GM12865 (cell line): ENCODE measurements at regions not wholly inside any gene's neighbourhood (a gene's known extent, or its start where the extent isn't known, plus 50 kb on each side); places are given as distances from the start of the nearest gene placed in this dataset.

Experiments used
- DNase-seq: peaks from one replicate; pipeline ENCODE4 v3.0.0; 2010; ENCODE audit warnings: low read depth
- H3K4me3 ChIP-seq: 2 replicates; pipeline ENCODE4 v1.5.1; 2011; ENCODE audit warnings: mild to moderate bottlenecking, low read depth, low read length, control low read depth
- TF ChIP-seq, protein P1 (sequence below): IDR thresholded peaks from 2 replicates; pipeline ENCODE4 v1.5.1; 2011; ENCODE audit warnings: low read length, control low read depth, low read depth, inconsistent platforms; ENCODE audit not compliant: insufficient read depth; ENCODE audit errors: missing control alignments

DNA sequence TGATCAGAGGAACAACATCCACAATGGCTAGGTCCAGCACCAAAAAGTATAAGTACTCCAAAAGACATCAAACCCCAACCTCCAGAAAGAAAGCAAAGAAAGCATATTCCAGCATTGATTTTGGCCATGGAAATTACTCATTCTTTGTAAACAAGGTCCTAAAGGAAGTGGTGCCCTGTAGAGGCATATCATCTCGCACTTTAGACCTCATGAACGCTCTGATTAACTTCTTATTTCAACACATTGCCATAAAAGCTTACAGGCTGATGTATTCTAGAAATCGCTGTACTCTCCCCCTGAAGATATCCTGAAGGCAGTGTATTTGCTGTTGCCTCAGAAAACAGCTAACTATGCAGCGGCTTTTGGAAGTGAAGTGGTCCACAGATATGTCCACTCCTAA lies 82.7 kb upstream of the TNPO1 start:
- no peak overlapping the region for H3K4me3 ChIP-seq
- TF ChIP-seq, protein P1, sequence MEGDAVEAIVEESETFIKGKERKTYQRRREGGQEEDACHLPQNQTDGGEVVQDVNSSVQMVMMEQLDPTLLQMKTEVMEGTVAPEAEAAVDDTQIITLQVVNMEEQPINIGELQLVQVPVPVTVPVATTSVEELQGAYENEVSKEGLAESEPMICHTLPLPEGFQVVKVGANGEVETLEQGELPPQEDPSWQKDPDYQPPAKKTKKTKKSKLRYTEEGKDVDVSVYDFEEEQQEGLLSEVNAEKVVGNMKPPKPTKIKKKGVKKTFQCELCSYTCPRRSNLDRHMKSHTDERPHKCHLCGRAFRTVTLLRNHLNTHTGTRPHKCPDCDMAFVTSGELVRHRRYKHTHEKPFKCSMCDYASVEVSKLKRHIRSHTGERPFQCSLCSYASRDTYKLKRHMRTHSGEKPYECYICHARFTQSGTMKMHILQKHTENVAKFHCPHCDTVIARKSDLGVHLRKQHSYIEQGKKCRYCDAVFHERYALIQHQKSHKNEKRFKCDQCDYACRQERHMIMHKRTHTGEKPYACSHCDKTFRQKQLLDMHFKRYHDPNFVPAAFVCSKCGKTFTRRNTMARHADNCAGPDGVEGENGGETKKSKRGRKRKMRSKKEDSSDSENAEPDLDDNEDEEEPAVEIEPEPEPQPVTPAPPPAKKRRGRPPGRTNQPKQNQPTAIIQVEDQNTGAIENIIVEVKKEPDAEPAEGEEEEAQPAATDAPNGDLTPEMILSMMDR, result no peak
- no peak for DNase-seq

DNA sequence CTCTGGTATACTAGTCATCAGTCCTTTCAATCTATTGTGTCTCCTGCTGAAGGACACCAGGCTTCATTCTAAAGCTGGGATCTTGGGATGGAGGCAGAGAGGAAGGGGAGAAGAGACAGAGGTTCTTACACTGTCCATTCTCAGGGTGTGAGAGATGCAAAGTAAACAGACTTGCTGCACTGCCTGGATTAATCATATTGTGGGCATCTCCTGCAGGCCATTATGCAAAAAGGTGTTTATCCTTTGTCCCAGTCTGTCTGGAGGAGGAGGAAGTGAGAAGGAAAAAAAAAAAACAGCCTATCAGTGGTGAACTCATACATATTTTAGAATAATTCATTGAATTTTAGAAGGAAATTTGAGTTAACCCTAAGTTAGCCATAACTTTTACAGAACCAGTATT lies 92.9 kb upstream of the TNPO1 start:
- TF ChIP-seq, protein P1, result no peak
- no peak for DNase-seq
- no peak overlapping the region for H3K4me3 ChIP-seq

DNA sequence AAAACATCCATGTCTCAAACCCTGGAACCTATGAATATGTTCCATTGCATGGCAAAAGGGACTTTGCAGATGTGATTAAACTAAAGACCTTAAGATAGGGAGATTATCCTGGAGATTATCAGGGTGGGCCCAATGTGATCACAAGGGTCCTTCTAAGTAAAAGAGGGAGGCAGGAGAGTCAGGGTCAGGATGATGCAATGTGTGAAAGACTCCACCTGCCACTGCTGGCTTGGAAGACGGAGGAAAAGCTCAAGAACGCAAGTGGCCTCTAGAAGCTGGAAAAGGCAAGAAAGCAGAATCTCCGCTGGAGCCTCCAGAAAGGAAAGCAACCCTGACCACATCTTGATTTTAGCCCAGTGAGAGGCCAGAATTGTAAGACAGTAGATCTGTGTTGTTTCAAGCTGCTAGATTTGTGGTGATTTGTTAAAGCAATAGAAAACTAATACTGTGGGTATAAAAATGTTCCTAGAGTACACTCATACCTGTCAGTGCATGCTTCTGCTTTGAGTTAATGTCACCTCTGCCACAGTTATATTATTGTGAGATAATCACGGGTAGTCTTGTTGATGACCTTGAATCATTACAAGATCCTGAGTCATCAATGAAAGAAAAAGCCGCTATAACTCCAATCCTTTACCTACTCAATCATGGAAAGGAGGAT lies 93.5 kb upstream of the TNPO1 start:
- no peak overlapping the region for H3K4me3 ChIP-seq
- TF ChIP-seq, protein P1, result no peak
- DNase-seq, result no peak

DNA sequence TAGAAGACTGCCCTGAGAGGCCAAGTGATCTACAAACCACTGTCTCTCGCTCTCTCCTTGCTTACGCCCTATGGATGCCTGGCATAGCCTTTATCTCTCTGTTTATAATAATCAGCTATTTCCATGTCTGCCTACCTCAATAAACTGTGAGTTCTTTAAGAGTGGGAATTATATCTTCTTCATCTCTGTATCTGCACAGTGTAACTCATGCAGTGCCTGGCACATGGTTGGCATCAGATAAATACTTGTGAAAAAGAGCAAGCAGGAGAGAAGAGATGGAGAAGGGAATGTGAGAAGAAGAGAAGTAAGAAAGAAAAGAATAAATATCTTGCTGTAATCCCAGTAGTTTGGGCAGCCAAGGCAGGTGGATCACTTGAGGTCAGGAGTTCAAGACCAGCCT lies 94.6 kb upstream of the TNPO1 start:
- no peak for DNase-seq
- TF ChIP-seq, protein P1, result no peak
- H3K4me3 ChIP-seq, result no peak overlapping the region

DNA sequence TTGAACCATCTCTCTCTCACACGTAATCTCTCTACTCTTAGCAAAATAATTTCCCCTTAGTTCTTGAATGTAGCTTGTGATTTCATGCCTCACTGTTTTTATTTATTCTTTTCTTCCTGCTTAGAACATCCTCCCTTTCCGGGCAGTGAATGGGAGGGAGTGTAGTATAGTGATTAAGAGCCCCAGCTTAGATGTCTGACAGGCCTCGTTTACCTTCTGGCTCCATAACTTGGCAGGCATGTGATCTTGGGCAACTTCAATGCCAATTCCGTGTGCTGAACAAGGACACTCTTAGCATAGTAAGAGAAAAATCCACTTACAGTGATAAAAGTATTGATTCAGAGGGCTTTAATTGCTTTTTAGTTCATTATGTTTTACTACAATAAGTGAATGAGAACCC lies 96.3 kb upstream of the TNPO1 start:
- no peak overlapping the region for H3K4me3 ChIP-seq
- TF ChIP-seq, protein P1, result no peak
- DNase-seq, result no peak

DNA sequence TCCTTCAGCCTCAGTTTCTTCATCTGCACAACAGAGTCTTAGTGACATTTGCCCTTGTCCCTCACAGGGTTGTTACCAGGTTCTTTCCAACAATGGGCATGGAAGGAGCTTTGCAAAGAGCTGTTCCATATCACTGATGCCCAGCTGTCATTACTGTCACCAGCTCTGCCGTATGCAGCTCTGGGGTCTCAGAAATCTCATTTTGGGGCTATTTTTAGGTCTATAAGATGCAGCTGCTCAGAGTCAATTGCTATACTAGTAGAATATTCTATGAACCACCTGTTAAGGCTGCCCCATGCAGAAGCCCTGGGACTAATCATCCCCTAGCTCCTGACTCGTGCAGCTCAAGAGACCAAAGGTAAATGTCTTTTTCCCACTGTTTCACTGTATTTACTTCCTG lies 105.1 kb upstream of the TNPO1 start:
- TF ChIP-seq, protein P1, result no peak
- DNase-seq, result no peak
- H3K4me3 ChIP-seq, result no peak overlapping the region

DNA sequence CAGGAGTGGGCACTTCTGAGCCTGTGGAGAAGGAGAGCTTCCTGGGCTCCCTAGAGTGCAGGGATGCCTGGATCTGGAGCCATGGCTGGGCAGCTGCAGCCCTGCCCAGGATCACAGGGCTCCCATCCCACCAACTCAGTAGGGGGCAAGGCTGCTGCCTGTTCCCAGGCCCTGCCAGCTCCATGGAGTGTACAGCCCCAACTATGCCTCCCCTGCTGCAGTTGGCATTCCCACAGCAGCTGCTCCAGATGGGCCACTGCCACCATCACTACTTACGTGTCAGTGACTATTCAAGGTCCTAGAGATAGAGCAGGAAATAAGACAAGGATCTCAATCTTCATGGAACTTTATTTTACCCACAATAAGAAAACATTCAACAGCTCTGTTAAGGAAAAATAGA lies 107.1 kb upstream of the TNPO1 start:
- no peak overlapping the region for H3K4me3 ChIP-seq
- TF ChIP-seq, protein P1, result no peak
- DNase-seq, result no peak
